Left ventricle myocardium inferior (tissue), 1 donor: ENCODE measurements at regions not wholly inside any gene's neighbourhood (a gene's known extent, or its start where the extent isn't known, plus 50 kb on each side); places are given as distances from the start of the nearest gene placed in this dataset.

Experiments
- DNase-seq: peaks from one replicate; pipeline ENCODE4 v3.0.0-alpha.2; 2020
- H3K27ac ChIP-seq: fragments of 200-600 bp; replicated peaks from 2 replicates; pipeline ENCODE4 v1.8.0; 2021
- H3K27me3 ChIP-seq: fragments of 200-600 bp; 2 replicates; pipeline ENCODE4 v1.8.0; 2021; ENCODE audit warnings: low read depth
- H3K36me3 ChIP-seq: fragments of 200-600 bp; 2 replicates; pipeline ENCODE4 v1.8.0; 2021
- H3K4me1 ChIP-seq: fragments of 200-600 bp; 2 replicates; pipeline ENCODE4 v1.8.0; 2021
- H3K4me3 ChIP-seq: fragments of 200-600 bp; 2 replicates; pipeline ENCODE4 v1.8.0; 2021; ENCODE audit warnings: mild to moderate bottlenecking, moderate library complexity
- H3K9me3 ChIP-seq: fragments of 200-600 bp; replicated peaks from 2 replicates; pipeline ENCODE4 v1.8.0; 2021
- intact Hi-C: fragments of 100-400 bp; cut with micrococcal nuclease; formaldehyde crosslinking; loops from one replicate; pipeline ENCODE4 v1.11.0; 2022
- TF ChIP-seq, protein P1 (sequence below): fragments of 200-600 bp; IDR thresholded peaks from 2 replicates; pipeline ENCODE4 v1.8.0; 2021; ENCODE audit warnings: antibody characterized with exemption, mild to moderate bottlenecking, borderline replicate concordance
- donor health status: DM: no; HTN: yes; CAD: no; lungs with severe emphysema.

DNA sequence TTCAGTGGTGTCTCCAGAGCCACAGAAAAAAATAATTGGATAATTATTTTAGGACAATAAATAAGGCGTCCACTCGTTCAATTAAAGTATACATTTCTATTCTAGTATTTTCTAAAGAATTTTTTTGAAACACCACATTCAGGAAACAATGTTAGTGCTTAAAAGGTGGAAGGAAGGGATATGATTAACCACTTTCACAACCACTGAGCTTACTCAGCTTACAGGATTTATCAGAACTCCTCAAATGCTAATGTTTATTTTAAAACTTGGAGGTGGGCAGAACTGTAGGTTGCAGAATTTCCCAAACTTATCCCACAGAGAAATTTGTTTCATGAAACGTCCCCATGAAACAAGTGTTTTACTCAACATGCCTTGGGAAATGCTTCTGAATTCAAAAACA, 54.3 kb upstream of the MAGEB2 start:
- Histone ChIP-seq H3K27me3 (no peaks in the 10 kb centered on the region), H3K27ac (no peak overlapping the region), H3K36me3 (no peaks in the 10 kb centered on the region), H3K4me3 (no peak overlapping the region), H3K4me1 (no peaks in the 10 kb centered on the region), H3K9me3 (no peaks in the 10 kb centered on the region)
- no peak for DNase-seq
- TF ChIP-seq, protein P1, sequence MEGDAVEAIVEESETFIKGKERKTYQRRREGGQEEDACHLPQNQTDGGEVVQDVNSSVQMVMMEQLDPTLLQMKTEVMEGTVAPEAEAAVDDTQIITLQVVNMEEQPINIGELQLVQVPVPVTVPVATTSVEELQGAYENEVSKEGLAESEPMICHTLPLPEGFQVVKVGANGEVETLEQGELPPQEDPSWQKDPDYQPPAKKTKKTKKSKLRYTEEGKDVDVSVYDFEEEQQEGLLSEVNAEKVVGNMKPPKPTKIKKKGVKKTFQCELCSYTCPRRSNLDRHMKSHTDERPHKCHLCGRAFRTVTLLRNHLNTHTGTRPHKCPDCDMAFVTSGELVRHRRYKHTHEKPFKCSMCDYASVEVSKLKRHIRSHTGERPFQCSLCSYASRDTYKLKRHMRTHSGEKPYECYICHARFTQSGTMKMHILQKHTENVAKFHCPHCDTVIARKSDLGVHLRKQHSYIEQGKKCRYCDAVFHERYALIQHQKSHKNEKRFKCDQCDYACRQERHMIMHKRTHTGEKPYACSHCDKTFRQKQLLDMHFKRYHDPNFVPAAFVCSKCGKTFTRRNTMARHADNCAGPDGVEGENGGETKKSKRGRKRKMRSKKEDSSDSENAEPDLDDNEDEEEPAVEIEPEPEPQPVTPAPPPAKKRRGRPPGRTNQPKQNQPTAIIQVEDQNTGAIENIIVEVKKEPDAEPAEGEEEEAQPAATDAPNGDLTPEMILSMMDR = no peak
- intact Hi-C loops = no loop called here
